T-cell (primary cell): ENCODE measurements at regions not wholly inside any gene's neighbourhood (a gene's known extent, or its start where the extent isn't known, plus 50 kb on each side); places are given as distances from the start of the nearest gene placed in this dataset.
"Not testable (repeated sequence)": the region's sequence is repeated elsewhere in the genome, so short reads cannot be mapped to it uniquely, and the experiment has no call there.

Experiments
- ATAC-seq, 4 experiments: fragments of 200-7000 bp in 3 of 4; fragments of 150-1000 bp in 1 of 4; cut with Tn5 transposase; replicated peaks in 1 of 4; 1 replicate in 3 of 4; 2 replicates in 1 of 4; pipeline ENCODE4 v1.10.0; 2021; ENCODE audit warnings: moderate library complexity in 3 of 4, mild to moderate bottlenecking in 2 of 4, moderate number of reproducible peaks in 1 of 4
- CTCF ChIA-PET, 2 donors: fragments of 300-600 bp; sonication (Branson Sonifier 250); formaldehyde crosslinking; loops; one replicate each; lab custom pipeline; 2022; ENCODE audit warnings: antibody characterized with exemption in 2 of 2; lab: Charles Lee
- POLR2A ChIA-PET, 2 donors: fragments of 300-600 bp; sonication (Branson Sonifier 250); formaldehyde crosslinking; loops; one replicate each; lab custom pipeline; 2022; ENCODE audit warnings: antibody characterized with exemption in 2 of 2; lab: Charles Lee
- DNase-seq, 35 experiments: peaks; one replicate each; pipeline versions ENCODE4 v3.0.0 to v3.0.0-alpha.2; 2013 to 2023
- H3K27ac ChIP-seq: one replicate; pipeline ENCODE4 v1.5.1; 2013; ENCODE audit warnings: low read length
- H3K27me3 ChIP-seq, 2 experiments: replicated peaks in 1 of 2; 1 replicate in 1 of 2; 2 replicates in 1 of 2; pipeline versions ENCODE4 v1.6.1 to v1.7.0; 2013; ENCODE audit warnings: low read length in 1 of 2, mixed read lengths in 1 of 2; ENCODE audit not compliant: control insufficient read depth in 2 of 2, insufficient read depth in 2 of 2; ENCODE audit errors: extremely low read depth in 1 of 2
- H3K36me3 ChIP-seq, 2 donors: 1 replicate in 1 of 2; 2 replicates in 1 of 2; pipeline versions ENCODE4 v1.6.1 to v1.7.0; 2013; ENCODE audit warnings: low read length in 1 of 2; ENCODE audit not compliant: control insufficient read depth in 2 of 2, insufficient read depth in 1 of 2; ENCODE audit errors: extremely low read depth in 1 of 2
- H3K4me1 ChIP-seq, 2 experiments: 1 replicate in 1 of 2; 2 replicates in 1 of 2; pipeline versions ENCODE4 v1.6.1 to v1.7.0; 2013; ENCODE audit warnings: low read length in 2 of 2, mixed read lengths in 1 of 2; ENCODE audit not compliant: insufficient read depth in 2 of 2, control insufficient read depth in 1 of 2; ENCODE audit errors: extremely low read depth in 1 of 2
- H3K4me3 ChIP-seq, 2 donors: 1 replicate in 1 of 2; 2 replicates in 1 of 2; pipeline versions ENCODE4 v1.5.1 to v1.7.0; 2013; ENCODE audit warnings: mild to moderate bottlenecking in 2 of 2, low read length in 1 of 2, moderate library complexity in 1 of 2; ENCODE audit not compliant: control insufficient read depth in 1 of 2; ENCODE audit errors: extremely low read depth in 1 of 2
- H3K9me3 ChIP-seq: 2 replicates; pipeline ENCODE4 v1.7.0; 2013
- H3K27ac Mint-ChIP-seq, 2 donors: one replicate each; pipeline ENCODE4 v1.8.0; 2020 to 2021; ENCODE audit warnings: mild to moderate bottlenecking in 2 of 2, mixed read lengths in 2 of 2
- H3K27me3 Mint-ChIP-seq, 2 donors: one replicate each; pipeline ENCODE4 v1.8.0; 2021 to 2022; ENCODE audit warnings: mixed read lengths in 2 of 2
- H3K36me3 Mint-ChIP-seq: one replicate; pipeline ENCODE4 v1.8.0; 2021; ENCODE audit warnings: mixed read lengths
- H3K4me1 Mint-ChIP-seq, 3 donors: one replicate each; pipeline ENCODE4 v1.8.0; 2020 to 2022; ENCODE audit warnings: mixed read lengths in 3 of 3, mild to moderate bottlenecking in 1 of 3
- H3K4me3 Mint-ChIP-seq, 3 donors: one replicate each; pipeline ENCODE4 v1.8.0; 2020 to 2022; ENCODE audit warnings: mild to moderate bottlenecking in 3 of 3, mixed read lengths in 3 of 3, moderate library complexity in 3 of 3
- H3K9me3 Mint-ChIP-seq, 3 donors: one replicate each; pipeline ENCODE4 v1.8.0; 2020 to 2022; ENCODE audit warnings: mixed read lengths in 3 of 3
- WGBS: methylation state at CpG from one replicate; pipeline ENCODE4 v1.1.5; 2013; ENCODE audit warnings: missing lambda C conversion rate; ENCODE audit not compliant: insufficient coverage; 5-methylcytosine and 5-hydroxymethylcytosine counted together

DNA sequence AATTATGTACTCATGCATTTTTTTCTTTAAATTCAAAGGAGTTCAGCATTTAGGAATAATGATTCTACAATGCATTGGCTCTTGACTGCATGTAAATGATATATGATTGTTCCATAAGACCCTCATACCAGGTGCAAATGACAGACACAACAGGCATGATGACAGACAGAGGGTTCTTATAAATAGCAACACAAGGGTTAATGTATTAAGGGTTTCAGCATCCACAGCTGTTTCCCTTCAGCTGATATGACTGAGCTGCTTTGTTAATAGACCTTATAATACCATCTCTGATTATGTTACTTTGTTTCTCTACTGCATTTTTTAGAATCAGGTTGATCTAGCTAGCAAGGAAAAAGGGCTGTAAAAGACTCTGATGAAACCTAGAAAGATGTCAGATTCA lies 90.8 kb upstream of the TMTC2 start:
- Histone ChIP-seq H3K9me3 (no peaks in the 10 kb centered on the region), H3K4me1 (no peaks in the 10 kb centered on the region), H3K36me3 (no peaks in the 10 kb centered on the region), H3K27ac (no peak overlapping the region), H3K4me3 (no peak overlapping the region), H3K27me3 (no peaks in the 10 kb centered on the region)
- Mint-ChIP-seq H3K9me3 (peaks cover 0 to 4% (median 2%) of the 10 kb centered on the region in 3 donors), H3K4me1 (no peaks in the 10 kb centered on the region), H3K4me3 (no peak overlapping the region), H3K27ac (no peak overlapping the region), H3K36me3 (no peaks in the 10 kb centered on the region), H3K27me3 (no peaks in the 10 kb centered on the region)
- ChIA-PET CTCF (no interaction called here), POLR2A (no interaction called here)
- DNase-seq (no peak), ATAC-seq (no peak)

DNA sequence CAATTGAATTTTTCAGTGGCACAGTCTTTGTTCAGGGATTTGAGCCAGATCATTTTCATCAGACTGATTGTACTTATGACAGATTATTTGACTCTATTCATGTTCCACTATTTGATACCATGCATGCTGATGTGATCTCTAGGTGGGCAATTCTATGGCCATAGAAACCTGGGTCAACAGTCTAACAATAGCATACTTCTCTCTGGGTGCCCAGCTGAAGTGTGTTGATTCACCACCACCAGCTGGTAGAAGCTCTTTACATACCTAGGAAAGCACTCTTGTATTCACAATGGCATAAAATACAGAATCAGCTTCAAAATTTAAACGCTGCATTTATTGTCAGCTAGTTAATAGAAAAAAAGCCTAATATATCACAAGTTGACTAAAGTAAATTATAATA lies 90.2 kb upstream of the TMTC2 start:
- H3K36me3 ChIP-seq: no peaks in the 10 kb centered on the region
- no peaks in the 10 kb centered on the region for H3K4me1 Mint-ChIP-seq
- H3K4me3 ChIP-seq: no peak overlapping the region
- H3K4me3 Mint-ChIP-seq: no peak overlapping the region
- no peak overlapping the region for H3K27ac ChIP-seq
- H3K9me3 Mint-ChIP-seq: peaks cover 0 to 4% (median 2%) of the 10 kb centered on the region in 3 donors
- WGBS: no CpG with 5 or more reads among the region's 1 CpG
- no peaks in the 10 kb centered on the region for H3K9me3 ChIP-seq
- no peaks in the 10 kb centered on the region for H3K4me1 ChIP-seq
- ATAC-seq (no peak), DNase-seq (no peak)
- H3K27me3 Mint-ChIP-seq: no peaks in the 10 kb centered on the region
- no peaks in the 10 kb centered on the region for H3K36me3 Mint-ChIP-seq
- ChIA-PET CTCF (interaction anchor here (0.6 to 0.9 kb wide), 3 partner anchors 15 to 1626 kb away, joined by 3 to 5 read pairs (median 3); no protein-coding TSS in a partner anchor), POLR2A (no interaction called here)
- no peak overlapping the region for H3K27ac Mint-ChIP-seq
- H3K27me3 ChIP-seq: no peaks in the 10 kb centered on the region

DNA sequence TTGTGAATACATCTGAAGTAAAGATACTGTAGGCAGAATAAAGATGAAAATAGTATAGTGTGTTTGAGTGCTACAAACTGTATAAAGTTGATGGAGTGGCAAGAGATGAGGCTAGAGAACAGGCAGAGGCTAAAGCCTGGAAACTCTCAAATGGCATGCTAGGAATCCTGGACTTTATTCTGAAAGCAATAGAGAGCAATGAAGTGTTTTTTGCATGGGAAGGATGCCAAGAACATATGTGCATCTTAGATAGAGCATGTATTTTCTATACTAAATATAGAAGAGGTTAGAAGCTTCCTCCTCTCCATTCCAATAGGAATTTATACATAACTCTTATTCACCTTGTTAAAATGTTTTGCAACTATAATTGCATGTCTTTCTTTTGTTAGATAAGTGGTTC lies 86.3 kb upstream of the TMTC2 start:
- ChIA-PET CTCF (no interaction called here), POLR2A (no interaction called here)
- Histone ChIP-seq H3K36me3 (no peaks in the 10 kb centered on the region), H3K27me3 (no peaks in the 10 kb centered on the region), H3K9me3 (no peaks in the 10 kb centered on the region), H3K4me3 (no peak overlapping the region), H3K27ac (no peak overlapping the region), H3K4me1 (no peaks in the 10 kb centered on the region)
- peaks cover 0 to 6% (median 5%) of the 10 kb centered on the region in 3 donors for H3K9me3 Mint-ChIP-seq
- no peak for DNase-seq
- no peaks in the 10 kb centered on the region for H3K4me1 Mint-ChIP-seq
- no peaks in the 10 kb centered on the region for H3K27me3 Mint-ChIP-seq
- H3K4me3 Mint-ChIP-seq: no peak overlapping the region
- no peaks in the 10 kb centered on the region for H3K36me3 Mint-ChIP-seq
- H3K27ac Mint-ChIP-seq: no peak overlapping the region
- ATAC-seq: no peak

DNA sequence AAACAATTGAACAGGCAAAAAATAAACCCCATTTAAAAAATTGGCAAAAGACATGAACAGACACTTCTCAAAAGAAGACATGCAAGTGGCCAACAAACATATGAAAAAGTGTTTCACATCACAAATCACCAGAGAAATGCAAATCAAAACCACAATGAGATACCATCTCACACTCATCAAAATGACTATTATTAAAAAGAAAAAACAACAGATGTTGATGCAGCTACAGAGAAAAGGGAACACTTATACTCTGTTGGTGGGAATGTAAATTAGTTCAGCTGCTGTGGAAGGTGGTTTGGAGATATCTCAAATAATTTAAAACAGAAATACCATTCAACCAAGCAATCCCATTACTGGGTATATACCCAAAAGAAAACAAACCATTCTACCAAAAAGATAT lies 83.1 kb upstream of the TMTC2 start:
- H3K27me3 ChIP-seq, H3K9me3 ChIP-seq, H3K4me3 Mint-ChIP-seq, POLR2A ChIA-PET, CTCF ChIA-PET, H3K4me1 ChIP-seq, ATAC-seq, H3K27ac Mint-ChIP-seq, DNase-seq, H3K4me3 ChIP-seq, H3K27me3 Mint-ChIP-seq, H3K4me1 Mint-ChIP-seq, H3K36me3 Mint-ChIP-seq, H3K36me3 ChIP-seq, H3K27ac ChIP-seq: not testable (repeated sequence)
- peaks cover 0 to 11% (median 9%) of the 10 kb centered on the region in 3 donors for H3K9me3 Mint-ChIP-seq

DNA sequence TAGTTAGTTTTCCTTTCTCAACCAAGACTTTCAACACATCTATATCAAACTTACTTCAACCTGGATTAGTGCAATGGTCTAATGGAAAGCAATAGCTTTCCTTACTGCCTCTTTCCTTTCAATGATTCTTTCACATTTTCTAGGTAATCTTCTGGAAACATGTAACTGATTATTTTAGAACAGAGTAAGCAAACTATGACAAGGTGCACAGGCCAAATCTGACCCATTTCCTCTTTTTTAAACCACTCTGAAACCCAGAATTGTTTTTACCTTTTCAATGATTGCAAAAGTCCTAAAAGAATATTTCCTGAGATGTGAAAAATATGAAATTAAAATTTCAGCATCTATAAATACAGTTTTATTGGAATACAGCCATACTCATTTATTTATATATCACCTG lies 81.6 kb upstream of the TMTC2 start:
- ChIA-PET POLR2A (no interaction called here), CTCF (no interaction called here)
- Mint-ChIP-seq H3K27ac (no peak overlapping the region), H3K9me3 (peaks cover 0 to 11% (median 9%) of the 10 kb centered on the region in 3 donors), H3K4me3 (no peak overlapping the region), H3K27me3 (no peaks in the 10 kb centered on the region), H3K36me3 (no peaks in the 10 kb centered on the region), H3K4me1 (no peaks in the 10 kb centered on the region)
- Histone ChIP-seq H3K27ac (no peak overlapping the region), H3K9me3 (no peaks in the 10 kb centered on the region), H3K4me1 (no peaks in the 10 kb centered on the region), H3K36me3 (no peaks in the 10 kb centered on the region), H3K4me3 (no peak overlapping the region), H3K27me3 (no peaks in the 10 kb centered on the region)
- DNase-seq (no peak), ATAC-seq (no peak)

DNA sequence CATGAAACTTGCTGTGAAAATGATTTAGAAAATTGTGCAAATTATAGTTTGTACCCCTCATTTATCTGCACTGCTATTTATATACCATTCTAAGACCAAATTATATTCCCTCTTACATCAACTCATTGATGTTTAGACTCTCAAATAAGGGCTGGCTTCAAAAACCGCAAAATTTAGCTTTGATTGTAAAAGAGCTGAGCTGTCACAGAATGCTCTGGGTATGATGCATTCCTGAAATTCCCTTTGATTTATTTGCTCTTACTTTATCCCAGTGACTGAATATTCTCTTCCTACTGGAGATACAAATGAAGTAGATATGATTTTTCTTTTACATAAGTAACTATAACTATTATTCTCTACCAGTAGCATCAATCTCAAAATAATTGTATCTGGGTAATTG lies 78.0 kb upstream of the TMTC2 start:
- H3K27me3 ChIP-seq: no peaks in the 10 kb centered on the region
- Mint-ChIP-seq H3K27ac (no peak overlapping the region), H3K4me1 (no peaks in the 10 kb centered on the region), H3K36me3 (no peaks in the 10 kb centered on the region), H3K27me3 (no peaks in the 10 kb centered on the region), H3K9me3 (peaks cover 0 to 9% (median 5%) of the 10 kb centered on the region in 3 donors), H3K4me3 (no peak overlapping the region)
- ATAC-seq: no peak
- POLR2A ChIA-PET: interaction anchor here in 1 of 2 donors (0.5 kb wide), 1 partner anchor 1662 kb away, joined by 3 read pairs; no protein-coding TSS in a partner anchor
- no peaks in the 10 kb centered on the region for H3K36me3 ChIP-seq
- H3K4me1 ChIP-seq: no peaks in the 10 kb centered on the region
- no peaks in the 10 kb centered on the region for H3K9me3 ChIP-seq
- no peak overlapping the region for H3K4me3 ChIP-seq
- CTCF ChIA-PET: no interaction called here
- WGBS: no CpG with 5 or more reads among the region's 1 CpG
- no peak for DNase-seq
- H3K27ac ChIP-seq: no peak overlapping the region

DNA sequence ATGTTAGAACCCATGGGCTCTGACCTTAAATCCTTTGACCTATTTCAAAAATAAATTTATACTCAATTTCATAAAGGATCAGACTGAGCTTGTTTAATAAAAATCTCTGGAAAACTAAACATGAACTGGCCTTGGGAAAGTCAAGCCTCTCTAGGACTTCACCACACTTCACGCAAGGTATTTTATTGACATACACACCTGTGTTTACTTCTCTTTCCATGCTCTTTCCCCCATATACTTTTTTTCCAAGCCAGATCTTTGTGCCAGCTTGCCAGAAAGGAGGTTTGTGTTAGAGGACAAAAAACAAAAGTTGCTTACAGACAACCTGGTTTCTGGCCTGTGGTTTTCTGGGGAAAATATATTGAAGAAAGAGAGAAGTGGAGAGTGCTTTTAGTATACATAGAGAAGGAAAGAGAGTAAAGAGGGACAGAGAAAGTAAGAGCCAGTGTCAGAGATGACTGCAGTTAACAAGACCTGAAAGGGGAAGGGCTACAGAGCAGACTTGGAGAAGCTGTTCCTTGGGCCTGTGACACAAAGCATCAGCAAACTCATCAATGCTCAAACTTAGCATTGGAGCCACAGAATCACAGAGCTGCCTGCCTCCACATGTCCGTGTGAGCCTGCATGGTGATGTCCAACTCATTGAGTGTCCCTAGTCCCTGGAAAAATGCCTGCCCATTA lies 77.3 kb upstream of the TMTC2 start:
- ChIA-PET CTCF (no interaction called here), POLR2A (no interaction called here)
- no peak overlapping the region for H3K4me3 Mint-ChIP-seq

More for the DNA sequence above, 77.3 kb upstream of the TMTC2 start:
- no peak for ATAC-seq
- no peak overlapping the region for H3K27ac Mint-ChIP-seq
- H3K4me1 Mint-ChIP-seq: no peaks in the 10 kb centered on the region
- Histone ChIP-seq H3K4me1 (no peaks in the 10 kb centered on the region), H3K9me3 (no peaks in the 10 kb centered on the region), H3K4me3 (no peak overlapping the region), H3K27me3 (no peaks in the 10 kb centered on the region), H3K27ac (no peak overlapping the region), H3K36me3 (no peaks in the 10 kb centered on the region)
- no peaks in the 10 kb centered on the region for H3K36me3 Mint-ChIP-seq
- peaks cover 0 to 9% (median 5%) of the 10 kb centered on the region in 3 donors for H3K9me3 Mint-ChIP-seq
- no peaks in the 10 kb centered on the region for H3K27me3 Mint-ChIP-seq
- DNase-seq: no peak
- WGBS: no CpG with 5 or more reads among the region's 2 CpGs
